DMS53 treated with DMSO at 0.1 percent for 48 hours (cell line): ENCODE measurements at regions not wholly inside any gene's neighbourhood (a gene's known extent, or its start where the extent isn't known, plus 50 kb on each side); places are given as distances from the start of the nearest gene placed in this dataset.
"Not testable (repeated sequence)": the region's sequence is repeated elsewhere in the genome, so short reads cannot be mapped to it uniquely, and the experiment has no call there.

Experiments used
- DNase-seq: peaks from one replicate; lab custom pipeline; 2025; ENCODE audit not compliant: unreplicated experiment; lab: John Stamatoyannopoulos, UW

GRCh38 chr1:105083611-105084010, 1333.9 kb downstream of the AMY1C start:
- DNase-seq: no peak

GRCh38 chr1:105087506-105087905, 1337.8 kb downstream of the AMY1C start:
- DNase-seq: no peak

- DNase-seq: no peak
Measured at GRCh38 chr1:105088166-105088565, 1338.5 kb downstream of the AMY1C start.

GRCh38 chr1:105093893-105094292, 1344.2 kb downstream of the AMY1C start:
- not testable (repeated sequence) for DNase-seq

- DNase-seq: peak; percentile 85
Measured at GRCh38 chr1:105100102-105100501, 1350.4 kb downstream of the AMY1C start.

- DNase-seq: no peak
Measured at GRCh38 chr1:105101261-105101660, 1351.6 kb downstream of the AMY1C start.

GRCh38 chr1:105102371-105102770, 1352.7 kb downstream of the AMY1C start:
- no peak for DNase-seq

GRCh38 chr1:105122041-105122440, 1372.3 kb downstream of the AMY1C start:
- no peak for DNase-seq

GRCh38 chr1:105137543-105138457, 1388.1 kb downstream of the AMY1C start:
- peak; percentile 60 for DNase-seq

- no peak for DNase-seq
Measured at GRCh38 chr1:105138458-105138893, 1388.8 kb downstream of the AMY1C start.

GRCh38 chr1:105172788-105173187, 1423.1 kb downstream of the AMY1C start:
- DNase-seq: no peak

GRCh38 chr1:105180789-105181188, 1431.1 kb downstream of the AMY1C start:
- DNase-seq: no peak

- no peak for DNase-seq
Measured at GRCh38 chr1:105204836-105205371, 1455.2 kb downstream of the AMY1C start.

GRCh38 chr1:105208581-105208980, 1458.9 kb downstream of the AMY1C start:
- no peak for DNase-seq

GRCh38 chr1:105210747-105211146, 1461.0 kb downstream of the AMY1C start:
- no peak for DNase-seq

- no peak for DNase-seq
Measured at GRCh38 chr1:105231378-105231777, 1481.7 kb downstream of the AMY1C start.

GRCh38 chr1:105243411-105243810, 1493.7 kb downstream of the AMY1C start:
- DNase-seq: no peak

- no peak for DNase-seq
Measured at GRCh38 chr1:105243969-105244368, 1494.3 kb downstream of the AMY1C start.

GRCh38 chr1:105254906-105255305, 1505.2 kb downstream of the AMY1C start:
- no peak for DNase-seq

- DNase-seq: no peak
Measured at GRCh38 chr1:105260001-105260400, 1510.3 kb downstream of the AMY1C start.

- no peak for DNase-seq
Measured at GRCh38 chr1:105270966-105271365, 1521.3 kb downstream of the AMY1C start.

- DNase-seq: not testable (repeated sequence)
Measured at GRCh38 chr1:105272376-105272775, 1522.7 kb downstream of the AMY1C start.
